ENCODE measurements at regions not wholly inside any gene's neighbourhood (a gene's known extent, or its start where the extent isn't known, plus 50 kb on each side); places are given as distances from the start of the nearest gene placed in this dataset.
"Not testable (repeated sequence)": the region's sequence is repeated elsewhere in the genome, so short reads cannot be mapped to it uniquely, and the experiment has no call there.

DNA sequence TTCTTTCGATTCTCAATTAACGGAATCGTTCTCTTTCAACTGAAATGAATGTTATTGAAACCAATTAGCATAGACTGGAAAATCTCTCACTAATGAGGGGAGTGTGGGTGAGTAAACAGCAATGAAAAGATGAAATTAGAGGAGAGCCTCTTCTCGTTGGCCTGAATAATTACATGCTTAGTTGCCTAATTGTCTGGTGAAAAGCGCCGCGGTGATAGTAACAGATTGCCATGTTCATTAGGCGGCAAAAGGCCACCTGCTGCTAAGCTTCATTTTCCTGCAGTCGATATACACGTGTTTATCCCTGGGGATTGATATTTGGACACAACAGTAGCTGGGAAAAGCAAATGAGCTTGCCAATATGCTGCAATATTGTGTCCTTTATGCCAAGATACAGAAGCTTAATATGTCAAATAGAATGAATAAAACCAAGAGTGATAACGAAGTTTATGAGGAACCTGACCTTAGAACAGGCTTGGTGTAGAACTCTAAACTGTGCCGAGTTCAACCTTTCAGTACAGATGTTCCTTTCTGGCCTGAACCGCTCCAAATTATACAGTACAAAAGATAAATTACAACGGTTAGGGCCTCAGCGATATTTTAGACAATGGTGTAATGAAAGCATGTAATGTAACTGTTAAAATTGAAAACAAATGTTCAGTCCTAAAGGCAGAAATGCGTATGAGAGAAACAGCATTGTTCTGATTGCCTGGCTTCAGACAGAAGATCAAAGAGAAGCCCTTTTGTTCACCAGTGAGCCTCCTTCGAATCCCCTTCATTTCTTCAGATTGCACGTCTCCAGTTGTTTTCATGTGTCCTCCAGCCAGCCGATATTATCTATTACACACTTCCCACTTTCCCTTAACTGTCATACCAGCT, 185.2 kb downstream of the SHOX2 start:
- no peak for DNase-seq (ENCODE audit: low read depth)

DNA sequence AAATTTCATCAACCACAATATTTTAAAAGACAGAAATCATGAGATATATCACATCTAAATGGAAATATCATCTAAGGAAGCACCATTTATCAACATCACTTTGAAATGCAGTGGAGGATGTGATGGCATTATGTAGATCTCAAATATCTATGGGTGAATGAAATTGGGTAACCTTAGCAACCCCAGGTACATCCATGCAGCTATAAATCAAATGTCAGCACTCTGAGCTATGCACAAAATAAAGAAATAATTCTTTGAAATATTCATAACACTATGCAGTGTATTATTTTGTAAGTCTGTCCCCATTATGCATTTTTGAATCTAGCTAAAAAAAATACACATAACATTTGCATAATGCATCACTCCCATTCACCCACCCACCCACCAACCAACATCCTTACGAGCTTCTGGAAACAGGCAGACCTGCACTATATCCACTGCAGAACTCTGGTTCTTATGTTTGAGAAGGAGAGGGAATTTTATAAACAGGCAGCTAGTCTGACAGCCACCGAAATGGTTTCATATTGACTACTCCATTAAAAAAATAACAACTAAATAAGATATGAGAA, 186.8 kb downstream of the SHOX2 start:
- DNase-seq (ENCODE audit: low read depth) = no peak

DNA sequence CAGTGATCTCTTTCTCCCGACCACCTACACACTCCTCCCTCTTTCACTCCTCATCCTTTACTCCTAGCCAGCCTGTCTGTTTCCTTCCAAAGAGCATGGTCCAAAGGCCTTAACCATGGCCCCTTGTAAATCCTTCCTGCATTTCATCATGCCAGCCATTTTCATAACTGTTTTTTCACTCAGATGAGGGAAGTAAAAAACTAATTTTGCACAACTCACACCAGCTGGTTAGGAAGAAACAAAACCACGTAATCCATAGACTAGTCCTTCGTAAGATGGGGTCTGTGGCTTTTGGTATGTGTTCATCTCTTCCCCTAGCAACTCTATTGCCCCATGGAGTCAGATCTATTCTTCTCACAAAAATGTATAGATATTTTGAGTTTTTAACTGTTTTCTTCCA, 187.8 kb downstream of the SHOX2 start:
- DNase-seq (ENCODE audit: low read depth) = no peak

DNA sequence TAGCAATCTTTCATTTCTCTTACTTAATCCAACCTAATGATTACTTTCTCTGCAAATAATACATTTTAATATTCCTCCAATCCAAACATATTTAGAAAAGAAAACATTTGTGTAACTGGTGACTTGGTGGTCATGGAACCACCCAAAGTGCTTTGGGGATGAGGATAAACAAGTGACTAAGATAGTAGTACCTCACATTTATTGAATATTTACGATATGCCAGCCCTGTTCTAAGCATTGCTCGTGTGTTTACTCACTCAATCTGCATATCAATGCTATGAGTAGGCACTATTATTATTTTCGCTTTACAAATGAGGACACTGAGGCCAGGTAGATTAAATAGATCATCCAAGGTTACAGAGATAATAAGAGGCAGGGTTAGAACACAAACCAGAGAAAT, 189.5 kb downstream of the SHOX2 start:
- no peak for DNase-seq (ENCODE audit: low read depth)

DNA sequence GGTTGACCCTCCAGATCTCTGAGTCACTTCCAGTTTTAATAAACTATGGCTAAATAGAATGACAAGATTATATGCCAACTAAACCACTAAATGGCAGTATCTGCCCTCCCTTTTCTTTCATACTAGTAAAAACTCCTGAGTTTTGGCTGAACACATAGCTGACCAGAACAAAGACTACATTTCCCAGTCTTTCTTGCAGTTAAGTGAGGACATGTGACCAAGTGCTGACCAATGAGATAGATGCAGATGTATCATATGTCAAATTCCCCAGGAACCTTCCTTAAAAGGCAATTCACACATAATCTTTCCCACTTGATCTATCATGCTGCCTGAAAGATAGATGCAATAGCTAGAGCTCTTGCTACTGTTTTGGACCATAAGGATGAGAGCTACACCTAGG, 191.3 kb downstream of the SHOX2 start:
- DNase-seq (ENCODE audit: low read depth) = no peak

DNA sequence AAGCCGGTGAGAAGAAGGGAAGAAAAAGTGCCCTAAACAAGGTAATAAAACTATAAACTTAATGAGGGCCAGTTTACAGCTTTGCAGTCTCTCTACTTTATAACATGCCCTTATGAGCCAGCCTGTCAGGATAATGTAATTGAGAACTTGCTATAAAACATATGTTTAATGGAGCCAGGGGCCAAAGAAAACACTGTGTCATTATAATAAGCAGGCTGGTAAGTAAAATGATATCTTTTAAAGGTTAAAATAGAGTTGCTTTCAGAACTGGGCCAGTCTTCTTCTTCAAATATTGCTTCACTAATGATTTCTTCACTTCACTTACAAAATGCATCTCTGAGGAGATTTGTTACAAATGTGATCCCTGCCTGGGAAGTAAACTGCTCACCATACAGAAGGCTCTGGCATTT, 192.5 kb downstream of the SHOX2 start:
- no peak for DNase-seq (ENCODE audit: low read depth)

DNA sequence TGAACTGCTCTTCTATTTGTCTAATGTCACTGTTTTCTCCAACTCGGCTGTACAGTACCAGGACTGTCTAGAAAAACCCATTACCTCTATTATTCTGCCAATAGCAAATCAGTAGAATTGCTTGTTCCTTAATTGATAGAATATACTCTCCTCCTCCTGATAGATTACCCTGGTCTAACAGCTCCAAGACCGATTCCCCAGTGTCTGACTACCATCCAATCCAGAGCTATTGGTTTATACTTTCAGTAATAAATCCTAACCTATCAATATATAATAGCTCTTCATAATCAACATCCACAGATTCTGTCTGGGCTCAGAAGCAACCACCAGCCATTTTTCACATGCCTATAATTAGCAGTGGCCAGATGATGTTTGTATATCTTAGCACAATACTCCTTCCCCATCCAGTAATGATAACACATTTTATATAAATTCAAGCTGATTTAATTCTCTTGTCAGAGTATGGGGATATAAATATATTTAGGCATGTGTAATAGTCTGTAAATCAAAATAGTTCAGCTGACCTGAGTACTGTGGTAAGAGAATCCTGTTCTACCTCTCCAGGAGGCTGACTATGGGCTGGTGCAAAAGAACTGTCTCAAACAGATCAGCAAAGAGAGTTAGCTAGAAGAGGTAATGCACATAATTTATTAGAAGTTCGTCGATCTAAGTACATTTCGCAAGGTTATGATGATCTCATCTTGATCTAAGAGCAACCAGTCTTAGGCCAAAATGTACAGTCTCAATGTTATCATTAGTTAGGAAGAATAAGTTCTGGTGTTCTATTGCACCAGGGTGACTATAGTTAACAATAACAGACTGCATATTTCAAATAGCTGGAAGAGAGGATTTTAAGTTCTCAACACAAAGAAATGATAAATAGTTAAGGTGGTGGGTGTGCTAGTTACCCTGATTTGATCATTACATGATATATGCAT, 193.4 kb downstream of the SHOX2 start:
- DNase-seq (ENCODE audit: low read depth) = no peak

DNA sequence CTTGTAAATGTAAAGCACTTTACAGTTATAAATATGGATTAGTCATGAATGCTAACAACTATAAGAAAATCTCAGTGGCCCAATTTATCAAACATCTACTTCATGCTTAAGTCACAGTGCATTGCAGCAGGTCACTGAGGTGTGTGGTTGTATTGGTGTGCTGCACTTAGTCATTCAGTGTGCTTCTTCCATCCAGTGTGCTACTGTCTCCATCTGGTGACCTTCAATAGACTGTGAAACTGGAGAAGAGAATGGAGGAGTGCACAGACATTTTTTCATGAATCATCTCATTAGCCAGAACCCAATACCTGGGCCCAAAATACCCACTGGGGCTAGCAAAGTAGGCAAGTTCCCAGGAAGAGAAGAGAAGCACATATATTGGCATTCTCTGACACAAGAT, 199.6 kb downstream of the SHOX2 start:
- no peak for DNase-seq (ENCODE audit: low read depth)

DNA sequence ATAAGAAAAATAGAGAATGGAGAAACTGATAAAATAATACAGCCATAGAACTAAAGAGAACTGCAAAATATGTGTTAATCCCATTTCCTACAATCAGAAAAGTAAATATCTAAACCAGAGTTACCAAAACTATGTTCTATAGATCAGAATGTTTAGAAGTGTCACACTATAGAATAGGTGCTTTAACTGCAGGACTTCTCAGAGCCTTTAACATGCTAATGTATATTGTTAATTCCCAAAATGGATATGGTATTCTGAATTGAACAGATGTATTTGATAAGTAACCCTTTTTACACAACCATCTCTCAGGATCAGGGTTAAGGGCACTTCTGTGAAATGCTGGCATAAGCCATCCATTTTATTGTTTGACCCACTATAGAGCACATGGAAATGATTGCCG, 200.3 kb downstream of the SHOX2 start:
- DNase-seq (ENCODE audit: low read depth) = no peak

DNA sequence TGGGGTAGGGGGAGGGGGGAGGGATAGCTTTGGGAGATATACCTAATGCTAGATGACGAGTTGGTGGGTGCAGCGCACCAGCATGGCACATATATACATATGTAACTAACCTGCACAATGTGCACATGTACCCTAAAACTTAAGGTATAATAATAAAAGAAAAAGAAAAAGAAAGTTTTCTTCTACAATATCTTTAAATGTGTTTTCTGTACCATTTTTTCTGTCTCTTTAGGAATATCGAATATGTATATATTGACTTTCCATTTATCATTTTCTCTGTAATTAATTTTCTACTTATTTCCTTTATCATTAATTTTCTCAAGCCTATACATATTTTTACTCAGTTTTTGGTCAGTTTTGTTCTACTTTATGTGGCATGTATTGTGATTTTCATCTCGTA, 203.5 kb downstream of the SHOX2 start:
- not testable (repeated sequence) for DNase-seq (ENCODE audit: low read depth)

DNA sequence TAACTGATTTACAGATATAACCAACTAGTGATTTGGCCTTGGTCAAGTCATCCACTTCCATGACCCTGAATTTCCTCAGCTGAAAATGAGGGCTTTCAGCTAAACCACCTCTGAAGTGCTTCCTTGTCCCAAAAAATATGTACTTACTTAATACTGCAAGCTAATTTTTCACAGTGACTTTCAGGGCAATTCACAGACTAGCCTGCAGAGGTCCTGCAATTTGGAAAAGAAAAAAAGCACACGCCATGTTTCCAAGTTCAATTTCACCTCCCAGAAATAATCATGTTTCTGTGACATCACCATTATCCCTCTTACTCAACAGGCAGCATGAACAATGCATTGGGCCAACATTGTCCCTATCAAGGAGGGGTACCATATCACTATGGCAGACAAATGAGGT, 218.2 kb downstream of the SHOX2 start:
- DNase-seq (ENCODE audit: low read depth) = no peak

DNA sequence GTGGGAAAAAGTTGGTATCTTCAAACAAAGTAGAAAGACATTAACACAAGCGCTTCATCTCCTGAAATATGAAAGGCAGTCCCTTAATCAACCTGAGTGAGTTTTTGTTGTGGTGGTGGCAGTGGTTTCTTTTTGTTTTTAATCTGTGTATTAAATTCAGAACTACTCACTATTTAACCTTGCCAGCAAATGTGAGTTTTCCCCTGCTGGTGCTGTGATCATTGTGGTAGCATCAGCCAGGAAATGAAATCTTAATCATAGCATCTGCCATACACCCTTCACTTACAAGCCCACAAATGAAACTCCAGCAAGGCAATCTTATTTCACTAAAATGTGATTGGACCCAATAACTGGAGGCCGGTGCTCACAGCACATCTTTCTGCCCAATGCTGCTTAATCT, 229.7 kb downstream of the SHOX2 start:
- no peak for DNase-seq (ENCODE audit: low read depth)

DNA sequence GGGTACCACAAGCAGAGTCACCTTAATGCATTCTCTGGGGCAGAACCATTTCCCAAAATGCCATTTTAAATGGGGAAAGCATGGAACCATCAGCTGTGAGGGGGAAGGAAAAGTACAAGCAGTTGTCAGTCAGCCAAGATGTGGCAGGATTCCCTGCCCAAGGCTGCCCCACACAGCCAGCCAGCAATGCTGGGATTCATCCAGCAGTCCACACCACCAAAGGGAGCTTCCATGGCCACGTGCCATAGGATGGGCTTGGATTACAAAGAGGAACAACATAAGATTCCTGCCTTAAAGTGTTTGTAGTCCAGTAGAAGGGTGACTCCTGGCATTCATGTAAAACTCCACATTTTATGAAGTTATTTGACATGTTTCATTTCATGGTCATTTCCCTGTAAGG, 233.3 kb downstream of the SHOX2 start:
- no peak for DNase-seq (ENCODE audit: low read depth)

DNA sequence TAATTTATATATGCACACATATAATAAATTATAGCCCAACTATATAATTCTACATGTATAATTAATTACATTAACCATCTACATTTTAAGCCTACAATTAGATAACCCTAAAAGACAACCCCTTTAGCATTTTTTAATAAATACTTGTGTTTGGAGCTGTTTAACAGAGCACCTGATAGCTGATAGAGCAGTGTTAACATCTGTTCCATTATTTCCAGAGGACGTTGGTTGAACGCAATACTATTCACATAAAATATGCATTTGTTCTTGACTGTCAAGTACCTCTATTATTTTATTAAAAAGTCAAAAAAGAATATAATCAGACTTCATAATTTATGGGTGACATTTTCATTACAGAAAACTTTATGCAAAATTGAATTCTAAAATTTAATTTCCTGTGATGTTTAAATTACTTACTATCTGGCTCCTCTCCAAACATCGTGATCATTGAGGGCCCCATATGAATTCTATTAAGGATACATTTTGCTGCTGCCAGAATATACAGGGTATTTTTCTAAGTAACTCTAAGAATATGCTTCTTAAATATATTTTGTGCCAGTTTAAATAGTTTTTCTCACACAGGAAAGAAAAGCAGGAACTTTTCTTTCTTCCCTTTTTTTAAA, 234.3 kb downstream of the SHOX2 start:
- DNase-seq (ENCODE audit: low read depth) = no peak

DNA sequence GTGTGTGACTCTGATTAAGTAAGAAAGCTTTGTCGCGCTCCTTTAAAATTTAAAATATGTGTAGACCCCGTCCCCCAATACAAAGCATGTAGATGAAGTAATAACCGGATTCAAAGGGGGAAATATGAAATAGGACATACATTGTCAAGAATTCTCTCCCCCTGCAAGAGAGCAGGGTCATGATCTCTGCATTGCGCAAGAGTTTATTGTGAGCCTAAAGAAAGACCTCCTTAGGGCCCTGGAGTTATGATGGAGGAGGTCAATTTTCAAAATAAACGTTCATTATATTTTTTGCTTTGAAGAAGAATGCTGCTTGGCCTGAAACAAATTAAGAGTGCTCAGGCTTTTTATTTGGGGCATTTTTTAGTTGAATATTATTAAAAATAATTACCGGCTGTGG, 235.0 kb downstream of the SHOX2 start:
- no peak for DNase-seq (ENCODE audit: low read depth)

DNA sequence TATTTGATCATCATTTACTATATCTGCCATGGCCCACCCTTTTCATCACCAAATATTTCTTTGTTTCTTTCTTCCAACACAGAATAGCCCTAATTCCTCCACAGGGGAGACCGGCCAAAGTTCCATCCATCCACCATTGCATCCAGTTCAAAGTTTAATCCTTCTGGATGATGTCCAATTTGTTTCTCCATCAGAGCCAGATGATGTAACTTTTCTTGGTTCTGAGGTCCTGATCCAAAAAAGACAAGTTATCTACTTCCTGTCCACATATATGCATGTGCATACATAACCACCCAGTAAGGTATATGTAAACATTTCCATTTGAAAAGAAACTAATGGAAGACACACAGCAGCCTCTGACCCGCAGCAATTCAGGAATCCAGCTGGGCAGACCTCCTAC, 237.3 kb downstream of the SHOX2 start:
- no peak for DNase-seq (ENCODE audit: low read depth)

DNA sequence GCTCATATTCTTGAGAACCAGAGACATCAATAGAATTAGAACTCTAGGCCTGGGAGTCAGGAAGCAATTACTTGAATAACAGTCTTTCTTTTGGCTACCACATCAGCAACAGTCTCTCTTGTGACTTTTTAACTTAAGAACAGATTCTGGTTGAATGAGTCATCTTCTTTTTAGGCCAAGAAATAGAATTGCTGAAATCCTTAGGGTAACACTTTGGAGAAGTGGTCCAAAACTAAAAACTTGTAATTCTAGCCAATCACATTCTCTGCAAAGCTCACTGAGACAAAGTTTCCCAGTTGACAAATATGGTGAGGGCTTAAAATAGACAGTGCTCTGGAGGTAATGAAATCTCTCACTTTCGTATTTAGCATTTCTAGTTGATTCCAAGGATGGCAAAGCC, 238.0 kb downstream of the SHOX2 start:
- no peak for DNase-seq (ENCODE audit: low read depth)

DNA sequence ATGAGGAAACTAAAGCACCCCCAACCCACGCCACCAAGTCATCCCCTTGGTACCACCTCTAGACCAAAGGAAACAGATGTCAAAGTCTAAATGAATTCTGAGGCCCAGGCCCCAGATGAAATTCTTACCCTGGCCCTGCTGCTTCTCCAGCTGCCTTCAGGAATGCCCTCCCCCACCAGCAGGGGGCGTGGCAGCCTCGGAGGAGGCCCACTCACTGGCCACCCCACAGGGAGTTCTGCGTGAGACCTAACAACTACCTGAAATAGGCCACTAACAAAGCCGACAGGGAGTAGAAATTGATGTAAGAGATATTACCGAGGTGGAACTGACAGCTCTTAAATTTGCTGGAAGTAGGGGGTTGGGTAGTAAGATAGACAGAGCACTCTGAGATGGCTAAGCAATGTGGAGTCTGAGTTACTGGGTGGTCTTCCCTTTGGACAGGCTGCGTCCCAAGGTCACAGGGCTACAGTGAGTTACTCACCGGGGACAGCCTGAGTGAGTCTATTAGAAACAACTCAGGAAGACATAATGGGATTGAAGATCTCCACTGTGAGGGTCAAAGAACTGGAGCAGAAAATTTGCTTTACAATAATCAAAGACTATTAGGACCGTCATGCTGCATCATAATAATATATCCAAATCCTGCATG, 240.7 kb downstream of the SHOX2 start:
- peak; percentile 3 for DNase-seq (ENCODE audit: low read depth)

DNA sequence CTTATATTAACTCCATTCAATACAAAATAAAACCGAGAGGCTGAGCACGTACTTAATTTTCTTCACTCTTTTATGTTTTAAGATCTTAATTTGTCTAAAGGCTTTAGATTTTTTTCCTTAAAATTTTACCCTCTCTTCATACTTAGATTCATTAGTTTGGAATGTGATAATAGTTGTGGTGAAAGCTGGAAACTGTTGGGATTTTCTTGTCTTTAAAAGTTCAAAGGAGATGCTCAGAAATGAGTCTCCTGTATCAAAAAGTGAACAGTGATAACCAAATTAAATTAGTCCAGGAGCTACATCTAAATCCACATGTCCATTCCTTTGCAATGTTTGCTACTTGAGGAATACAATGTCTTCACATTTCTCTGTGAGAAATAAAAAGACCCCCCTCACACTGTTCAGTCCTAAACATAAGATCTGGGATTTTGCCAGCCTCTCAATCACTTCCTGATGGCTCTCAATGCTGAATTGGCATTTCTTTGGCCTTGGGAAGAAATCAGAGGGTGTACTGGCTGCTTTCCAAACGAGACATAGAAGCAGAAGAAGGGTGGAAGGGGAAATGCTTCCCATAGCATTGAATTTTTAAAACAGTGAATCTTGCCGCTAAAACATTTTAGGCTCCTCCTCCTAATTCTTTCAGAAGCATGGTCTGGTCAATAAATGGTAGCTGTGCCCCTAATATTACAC, 245.0 kb downstream of the SHOX2 start:
- no peak for DNase-seq (ENCODE audit: low read depth)

DNA sequence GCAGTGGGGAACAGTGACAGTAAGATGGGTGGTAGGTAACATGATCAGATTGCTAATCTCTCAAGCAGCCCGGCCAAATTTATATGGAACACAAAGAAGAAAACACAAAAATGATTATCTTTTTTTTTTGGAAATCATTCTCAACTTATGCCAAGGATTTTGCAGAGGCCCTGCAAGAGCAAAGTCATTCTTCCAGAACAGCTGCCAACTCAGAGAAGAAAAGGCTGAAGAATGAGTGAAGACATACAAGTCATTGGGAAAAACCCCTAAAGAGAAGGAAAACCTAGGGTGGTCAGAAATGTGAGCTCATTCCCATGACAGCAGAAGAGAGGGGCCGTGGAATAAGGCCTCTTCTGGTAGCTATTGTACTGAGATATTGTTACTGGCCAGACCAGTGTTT, 246.7 kb downstream of the SHOX2 start:
- no peak for DNase-seq (ENCODE audit: low read depth)

DNA sequence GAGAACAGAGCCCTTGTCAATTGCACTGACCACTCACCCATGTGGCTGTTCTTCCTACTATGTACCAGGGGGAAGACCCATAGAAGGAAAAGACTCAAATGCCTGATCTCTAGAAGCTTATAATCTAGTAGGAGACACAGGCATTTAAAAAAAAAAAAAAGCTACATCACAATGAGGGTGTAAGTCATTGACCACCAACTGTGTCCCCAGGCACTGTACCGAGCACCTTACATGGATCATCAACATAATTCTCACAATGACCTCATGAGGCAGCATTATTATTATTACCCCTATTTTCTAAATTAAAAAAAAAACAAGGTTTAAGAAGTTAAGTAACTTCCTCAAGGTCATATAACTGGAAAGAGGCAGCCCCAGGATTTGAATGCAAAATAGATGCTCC, 247.4 kb downstream of the SHOX2 start:
- DNase-seq (ENCODE audit: low read depth) = no peak
